GM21423 (cell line): ENCODE measurements at regions not wholly inside any gene's neighbourhood (a gene's known extent, or its start where the extent isn't known, plus 50 kb on each side); places are given as distances from the start of the nearest gene placed in this dataset.

Experiments used
- ATAC-seq: cut with Tn5 transposase; IDR thresholded peaks from one replicate; pipeline ENCODE4 v1.9.1; 2021; ENCODE audit warnings: mild to moderate bottlenecking, moderate library complexity; ENCODE audit not compliant: unreplicated experiment

DNA sequence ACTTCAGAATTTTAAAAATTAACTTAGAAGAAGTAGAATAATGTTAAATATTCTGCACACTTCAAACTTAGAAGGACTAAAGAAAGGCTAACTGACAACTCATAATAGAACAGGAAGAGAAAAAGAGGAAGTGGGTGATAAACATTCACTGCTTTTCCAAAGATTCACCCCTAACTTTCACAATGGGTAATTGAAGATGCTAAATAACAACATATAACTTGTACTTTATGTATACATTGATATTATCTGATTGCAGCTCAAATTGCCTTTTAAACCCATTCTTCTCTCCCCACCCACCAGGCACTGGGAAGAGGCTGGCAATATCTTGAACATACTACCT is 376.6 kb downstream of the EFNA5 start:
- ATAC-seq = peak; percentile 61

GRCh38 chr5:107293541-107294210 is 377.1 kb downstream of the EFNA5 start:
- ATAC-seq = no peak

DNA sequence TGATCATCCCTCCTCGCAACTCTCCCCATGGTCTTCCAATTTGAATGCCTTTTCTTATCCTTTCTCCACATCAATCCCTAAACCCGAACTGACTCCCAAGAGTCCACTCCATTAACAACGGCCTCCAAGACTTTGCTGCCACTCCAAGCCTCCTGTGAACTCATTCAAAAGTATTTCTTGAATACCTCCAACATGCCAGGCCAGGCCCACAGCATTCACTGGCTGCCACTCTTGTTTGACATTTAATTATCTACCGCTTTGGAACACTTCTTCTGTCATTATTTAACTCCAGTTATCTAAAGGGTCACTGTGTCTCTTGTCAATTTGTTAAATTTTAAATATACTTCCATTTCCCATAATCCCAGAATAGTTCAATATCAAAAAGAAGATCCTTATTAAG is 378.9 kb downstream of the EFNA5 start:
- ATAC-seq = no peak

GRCh38 chr5:107290780-107291398 is 379.8 kb downstream of the EFNA5 start:
- no peak for ATAC-seq

DNA sequence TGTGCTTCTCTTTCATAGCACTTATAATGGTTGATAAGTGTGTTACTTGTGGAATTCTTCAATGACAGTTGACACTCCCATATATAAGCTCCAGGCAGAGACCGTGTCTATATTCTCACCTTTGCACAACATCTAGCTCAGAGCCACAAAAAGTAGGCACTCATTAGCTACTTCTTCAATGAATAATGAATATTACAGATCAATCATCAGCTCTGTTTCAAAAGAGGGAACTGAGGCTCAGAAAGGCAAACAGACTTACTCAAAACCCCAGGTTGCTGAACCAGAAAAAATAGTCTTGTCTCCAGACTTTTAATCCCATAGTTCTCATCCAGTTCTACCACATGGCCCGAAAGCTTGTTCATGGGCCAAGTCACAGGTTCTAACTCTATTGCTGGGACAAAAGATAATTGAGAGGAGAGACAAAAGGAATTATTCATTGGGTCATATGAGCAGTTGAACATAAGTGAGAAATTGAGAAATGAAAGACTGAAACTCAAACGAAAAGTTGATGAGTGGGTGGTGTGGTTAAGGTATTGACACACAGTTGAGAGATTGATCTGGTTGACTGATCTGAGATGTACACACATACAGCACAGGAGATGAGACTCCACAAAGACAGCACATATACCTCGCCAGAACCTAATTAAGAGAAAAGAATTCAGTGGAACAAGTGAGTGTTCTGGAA is 381.6 kb downstream of the EFNA5 start:
- ATAC-seq = peak; percentile 88

DNA sequence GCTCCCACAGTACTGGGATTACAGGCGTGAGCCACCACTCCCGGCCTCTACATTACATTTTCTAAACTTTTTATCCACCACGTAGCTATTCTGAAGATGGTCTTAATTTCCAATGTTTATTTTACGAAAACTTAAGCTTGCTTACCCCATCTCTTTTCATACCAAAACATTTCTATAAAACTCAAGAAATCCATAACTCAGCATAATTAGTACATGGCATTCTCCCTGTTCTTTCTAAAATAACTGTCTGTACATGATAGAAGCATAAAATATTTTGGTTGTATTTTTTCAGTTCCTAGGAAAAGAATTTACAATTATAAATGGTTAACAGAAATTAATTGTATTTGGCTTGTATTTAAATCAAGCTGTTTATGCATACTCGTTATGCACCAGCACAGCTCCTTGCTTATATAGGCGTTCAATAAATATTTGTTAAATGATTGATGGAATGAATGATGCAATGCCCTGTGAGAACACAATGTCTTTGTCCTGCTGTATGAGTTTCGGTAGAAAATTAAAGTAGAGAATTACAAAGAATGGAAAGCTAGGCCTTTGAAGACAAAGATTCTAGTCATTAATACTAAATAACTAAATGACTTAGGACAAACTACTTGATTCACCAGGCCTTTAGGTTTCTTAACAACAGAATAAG is 384.2 kb downstream of the EFNA5 start:
- ATAC-seq = no peak

DNA sequence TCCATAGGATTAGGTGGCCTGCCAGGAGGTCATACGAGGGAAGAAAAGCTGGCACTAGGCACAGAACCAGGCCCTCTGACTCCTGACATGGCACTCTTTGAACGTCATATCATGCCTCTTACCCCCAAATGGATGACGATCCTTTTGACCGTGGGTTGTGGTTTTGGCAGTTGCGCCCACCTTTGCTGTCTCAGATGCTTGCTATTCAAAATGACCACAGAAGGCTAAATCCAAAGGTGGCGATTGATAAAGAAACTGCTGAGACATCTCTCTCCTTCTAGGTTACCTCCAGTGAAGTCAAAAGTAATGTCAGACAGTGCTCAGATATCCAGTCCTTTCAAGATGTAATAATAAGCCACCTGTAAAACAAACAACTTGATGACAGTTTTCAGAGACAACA is 385.0 kb downstream of the EFNA5 start:
- no peak for ATAC-seq

- no peak for ATAC-seq
Measured at GRCh38 chr5:107284822-107285525, 385.8 kb downstream of the EFNA5 start.

DNA sequence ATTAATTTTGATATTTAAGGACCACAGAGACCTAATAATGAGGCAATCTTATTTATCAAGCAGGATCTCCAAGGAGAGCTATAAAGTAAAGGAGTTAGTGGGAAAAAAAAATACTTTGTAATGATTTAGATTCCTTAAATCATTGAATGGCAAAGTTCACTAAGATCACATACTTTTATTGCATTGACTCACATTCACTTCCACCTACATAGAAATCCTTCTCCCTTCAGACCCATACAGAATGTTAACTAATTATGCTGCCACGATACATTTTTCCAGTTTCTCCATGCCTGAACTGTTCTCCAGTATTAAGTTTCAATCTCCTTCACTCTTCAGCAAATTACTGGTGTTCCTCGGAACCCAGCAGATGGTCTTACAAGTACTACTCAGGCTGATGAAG is 388.7 kb downstream of the EFNA5 start:
- no peak for ATAC-seq

DNA sequence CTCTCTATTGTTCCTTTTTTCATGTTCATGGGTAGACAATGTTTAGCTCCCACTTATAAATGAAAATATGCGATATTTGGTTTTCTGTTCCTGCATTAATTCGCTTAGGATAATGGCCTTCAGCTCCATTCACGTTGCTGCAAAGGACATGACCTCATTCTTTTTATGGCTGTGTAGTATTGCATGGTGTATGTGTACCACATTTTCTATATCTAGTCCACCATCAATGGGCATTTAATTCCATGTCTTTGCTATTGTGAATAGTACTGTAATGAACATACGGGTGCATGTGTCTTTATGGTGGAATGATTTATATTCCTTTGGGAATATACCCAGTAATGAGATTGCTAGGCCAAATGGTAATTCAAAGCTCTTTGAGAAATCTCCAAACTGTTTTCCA is 392.0 kb downstream of the EFNA5 start:
- ATAC-seq = no peak

- ATAC-seq = no peak
Measured at GRCh38 chr5:107277485-107278125, 393.1 kb downstream of the EFNA5 start.

GRCh38 chr5:107275333-107275732 is 395.4 kb downstream of the EFNA5 start:
- no peak for ATAC-seq

DNA sequence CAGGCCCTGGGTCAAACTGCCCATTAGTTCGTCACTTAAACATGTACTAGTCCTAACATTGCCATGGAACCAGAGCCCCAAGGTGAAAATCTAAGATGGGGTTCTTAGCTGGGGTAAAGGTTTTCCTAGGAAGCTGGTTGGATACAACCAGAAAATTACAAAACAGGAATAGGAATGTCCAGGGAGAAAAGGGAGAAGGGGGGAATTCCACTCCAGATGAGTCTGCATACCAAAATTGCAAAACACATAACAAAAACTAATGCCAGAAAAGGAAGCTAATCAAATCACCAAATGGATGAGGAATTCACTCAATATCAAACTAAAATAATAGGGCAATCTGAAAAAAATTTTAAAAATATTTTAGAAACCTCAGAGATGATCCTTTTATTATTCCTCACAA is 396.2 kb downstream of the EFNA5 start:
- no peak for ATAC-seq

DNA sequence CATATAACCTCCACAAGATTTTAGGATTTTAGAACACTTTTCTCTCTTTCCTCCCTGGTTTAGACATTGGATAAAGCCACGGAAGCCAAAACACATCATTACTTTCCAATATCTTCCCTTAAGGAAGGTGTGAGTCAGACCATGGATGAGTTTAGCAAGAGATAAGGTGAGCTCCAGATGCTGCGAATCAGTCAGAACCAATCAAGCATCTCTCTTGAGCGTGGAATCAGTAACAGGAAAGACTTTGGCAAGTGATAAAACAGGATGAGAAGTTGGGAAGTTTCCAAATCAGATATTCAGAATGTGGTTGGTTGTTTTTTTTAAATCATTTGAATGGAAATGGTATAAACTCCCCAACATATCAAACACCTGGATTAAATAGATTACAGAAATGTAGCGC is 397.8 kb downstream of the EFNA5 start:
- ATAC-seq = no peak

DNA sequence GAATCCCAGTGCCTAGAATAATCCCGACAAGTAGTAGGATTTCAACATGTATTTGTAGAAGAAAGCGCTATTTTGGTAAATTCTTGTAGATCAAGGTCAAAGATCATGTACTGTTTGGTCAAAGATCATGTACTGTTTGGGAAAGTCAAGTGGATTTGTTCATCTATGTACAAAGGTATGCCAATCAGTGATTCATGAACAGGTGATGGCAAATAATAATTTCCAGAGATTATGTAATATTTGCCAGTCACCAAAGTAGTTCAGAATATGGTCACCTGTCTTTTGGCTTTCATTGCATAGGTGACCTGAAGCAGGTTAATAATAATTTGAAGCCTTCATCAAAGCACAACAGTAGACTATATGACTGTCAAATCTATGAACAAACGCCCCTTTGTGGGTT is 398.2 kb downstream of the EFNA5 start:
- ATAC-seq = no peak

GRCh38 chr5:107271682-107272350 is 398.9 kb downstream of the EFNA5 start:
- no peak for ATAC-seq

- ATAC-seq = no peak
Measured at GRCh38 chr5:107270561-107270960, 400.2 kb downstream of the EFNA5 start.

GRCh38 chr5:107269678-107270077 is 401.1 kb downstream of the EFNA5 start:
- no peak for ATAC-seq

DNA sequence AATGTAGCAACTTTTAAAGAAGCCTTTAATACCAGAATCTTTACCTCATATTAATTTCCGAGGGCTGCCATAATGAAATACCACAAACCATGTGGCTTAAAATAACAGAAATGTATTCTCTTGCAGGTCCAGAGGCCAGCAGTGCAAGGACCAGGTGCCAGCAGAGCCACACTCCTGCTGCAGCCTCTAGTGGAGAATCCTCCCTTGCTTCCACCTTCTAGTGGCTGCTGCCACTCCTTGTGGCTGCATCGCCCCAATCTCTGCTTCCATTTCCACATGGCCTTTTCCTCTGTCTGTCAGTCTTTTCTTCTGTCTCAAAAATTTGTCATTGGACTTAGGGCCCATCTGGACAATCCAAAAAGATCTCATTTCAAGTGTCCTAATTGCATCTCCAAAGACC is 401.5 kb downstream of the EFNA5 start:
- ATAC-seq = no peak

DNA sequence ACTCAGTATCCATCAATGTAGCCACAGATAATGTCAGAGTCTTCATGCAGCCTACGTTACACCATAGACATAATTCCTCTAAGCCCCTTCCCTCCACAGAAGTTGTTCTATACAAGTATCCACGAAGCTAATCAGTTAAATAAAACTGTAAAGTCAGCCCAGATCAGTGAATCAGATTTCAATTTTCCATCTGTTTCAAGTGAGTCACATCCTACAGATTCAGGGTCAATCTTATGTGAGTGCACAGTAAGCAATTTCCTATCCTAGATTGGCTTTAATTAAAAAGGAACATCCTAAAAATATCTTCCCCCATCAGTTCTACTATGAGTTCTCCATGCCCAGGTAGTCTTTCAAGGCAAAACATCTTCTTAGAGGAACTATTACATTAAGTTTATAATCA is 402.5 kb downstream of the EFNA5 start:
- no peak for ATAC-seq
